ENCODE measurements at regions not wholly inside any gene's neighbourhood (a gene's known extent, or its start where the extent isn't known, plus 50 kb on each side); places are given as distances from the start of the nearest gene placed in this dataset.

- TF ChIP-seq HDGF (IDR thresholded peaks at IDR 0.05; ENCODE audit: borderline replicate concordance) (no peak), BHLHE40 (IDR thresholded peaks at IDR 0.05; ENCODE audit: borderline replicate concordance) (no peak), FOXM1 (IDR thresholded peaks at IDR 0.05; ENCODE audit: borderline replicate concordance) (no peak), FOXA1 (IDR thresholded peaks at IDR 0.05) (no peak), CTBP1 (IDR thresholded peaks at IDR 0.05; ENCODE audit: borderline replicate concordance) (no peak), SP1 (IDR thresholded peaks at IDR 0.05) (no peak), NFRKB (IDR thresholded peaks at IDR 0.05) (no peak), FOXK2 (IDR thresholded peaks at IDR 0.05) (no peak), ELF4 (IDR thresholded peaks at IDR 0.05) (no peak), LEF1 (IDR thresholded peaks at IDR 0.05; ENCODE audit: borderline replicate concordance) (no peak), SUZ12 (IDR thresholded peaks at IDR 0.05) (no peak), L3MBTL2 (conservative IDR thresholded peaks at IDR 0.05) (no peak), PKNOX1 (IDR thresholded peaks at IDR 0.05) (no peak), TARDBP (IDR thresholded peaks at IDR 0.05) (no peak)
Observed at GRCh38 chr16:14366447-14366846, 263.6 kb downstream of the PARN start.

Measured in HEK293T (cell line).